HG03135 (cell line): ENCODE measurements at regions not wholly inside any gene's neighbourhood (a gene's known extent, or its start where the extent isn't known, plus 50 kb on each side); places are given as distances from the start of the nearest gene placed in this dataset.
"Not testable (repeated sequence)": the region's sequence is repeated elsewhere in the genome, so short reads cannot be mapped to it uniquely, and the experiment has no call there.

Source experiments
- ATAC-seq: cut with Tn5 transposase; IDR thresholded peaks from one replicate; pipeline ENCODE4 v1.9.1; 2021; ENCODE audit warnings: mild to moderate bottlenecking, moderate library complexity; ENCODE audit not compliant: unreplicated experiment

DNA sequence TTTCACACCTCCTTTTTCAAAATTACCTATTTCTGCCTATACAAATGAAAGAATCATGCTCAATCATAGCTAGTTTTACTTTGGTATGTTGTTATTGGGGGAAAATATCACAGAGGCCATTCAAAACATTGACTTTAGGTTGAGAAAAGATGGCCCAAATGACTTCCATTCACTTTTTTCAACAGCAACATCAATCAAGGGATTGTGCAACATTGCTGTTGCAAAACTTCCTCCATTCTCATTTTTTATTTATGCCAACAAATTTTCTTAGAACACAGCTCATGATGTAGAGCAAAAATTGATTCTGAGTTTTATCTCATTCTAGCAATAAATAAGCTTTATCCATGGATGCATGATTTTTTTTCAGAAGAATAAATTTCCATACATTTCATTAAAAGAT lies 93.6 kb upstream of the RORB start:
- no peak for ATAC-seq

DNA sequence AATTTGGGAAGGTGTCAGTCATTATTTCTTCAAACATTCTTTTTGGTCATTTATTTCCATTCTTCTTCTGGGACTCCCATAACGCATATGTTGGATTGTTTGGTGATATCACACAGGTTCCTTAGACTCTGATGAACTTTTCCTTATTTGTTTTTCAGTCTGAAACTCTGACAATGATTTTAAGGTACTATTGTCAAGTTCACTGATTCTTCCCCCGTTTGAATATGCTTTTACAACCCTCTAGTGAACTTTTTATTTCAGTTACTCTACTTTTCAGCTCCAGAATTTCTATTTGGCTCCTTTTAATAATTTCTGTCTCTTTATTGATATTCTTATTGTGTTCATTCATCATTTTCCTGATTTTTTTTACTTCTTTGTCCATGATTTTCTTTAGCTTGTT lies 92.5 kb upstream of the RORB start:
- ATAC-seq, result no peak

DNA sequence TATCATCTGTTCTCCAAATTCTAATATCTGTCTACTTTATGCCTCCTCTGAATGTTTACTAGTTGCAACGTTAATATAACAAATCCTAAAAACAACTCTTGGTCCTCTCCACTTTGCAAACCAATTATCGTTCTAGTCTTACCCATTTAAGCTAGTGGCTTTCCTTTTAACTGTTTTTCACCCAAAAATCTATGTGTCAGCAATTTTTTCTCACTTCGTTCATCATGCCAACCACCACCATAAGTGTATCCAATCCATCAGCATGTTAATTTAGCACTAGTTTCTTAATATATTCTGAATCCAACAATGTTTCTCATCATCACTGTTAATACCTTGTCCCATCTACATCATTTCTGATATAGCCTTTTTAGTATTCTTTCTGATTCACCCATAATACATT lies 90.0 kb upstream of the RORB start:
- ATAC-seq, result no peak

DNA sequence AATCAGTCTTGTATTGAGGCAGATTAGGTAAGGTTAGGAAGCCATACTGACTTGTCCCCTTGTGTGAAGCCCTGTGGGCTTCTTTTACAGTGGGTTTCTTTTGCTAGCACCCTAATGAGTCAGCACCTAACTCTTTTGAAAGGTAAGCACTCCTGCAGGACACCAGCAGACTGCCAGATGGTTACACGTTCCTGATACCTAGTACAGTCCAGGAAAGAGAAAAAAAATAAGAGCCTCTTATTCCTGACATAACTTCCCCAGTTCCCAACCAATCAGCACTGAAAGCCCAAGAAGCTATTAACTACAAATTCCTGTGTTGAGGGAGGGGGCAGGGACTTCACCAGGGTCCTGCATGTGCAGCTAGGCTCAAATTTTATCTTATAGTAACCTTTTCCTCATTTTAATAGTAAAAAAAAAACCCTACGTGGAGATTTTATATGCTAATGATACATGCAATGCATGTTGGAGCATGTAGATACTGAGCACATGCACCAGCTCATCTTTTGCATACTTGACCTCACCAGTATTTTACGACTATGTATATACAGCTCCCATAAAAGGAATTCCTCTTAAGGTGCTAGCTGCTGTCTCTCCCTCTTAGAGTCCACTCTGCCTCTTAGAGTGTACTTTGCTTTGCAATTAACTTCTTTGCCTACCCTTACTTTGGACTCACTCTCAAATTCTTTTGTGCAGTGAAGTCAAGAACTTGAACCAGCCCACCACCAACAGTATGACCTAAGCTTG lies 84.7 kb upstream of the RORB start:
- no peak for ATAC-seq

DNA sequence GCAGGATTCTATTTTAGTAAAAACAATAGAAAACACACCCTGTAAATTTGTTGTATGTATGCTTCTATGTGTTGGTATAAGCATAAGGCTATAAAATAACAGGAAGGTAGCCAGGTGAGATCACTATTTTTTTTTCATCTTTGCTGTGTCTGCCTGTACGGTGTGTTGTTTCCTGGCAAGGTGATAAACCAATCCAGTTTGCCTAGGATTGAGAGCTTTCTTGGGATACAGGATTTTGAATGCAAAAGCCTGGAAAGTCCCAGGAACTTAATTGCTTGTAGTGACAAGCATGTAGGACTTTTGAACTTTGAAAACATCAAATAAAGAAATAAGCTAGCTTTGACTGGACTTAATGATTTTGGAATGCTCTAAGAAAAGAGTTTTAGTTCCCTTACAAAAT lies 83.3 kb upstream of the RORB start:
- ATAC-seq, result no peak

DNA sequence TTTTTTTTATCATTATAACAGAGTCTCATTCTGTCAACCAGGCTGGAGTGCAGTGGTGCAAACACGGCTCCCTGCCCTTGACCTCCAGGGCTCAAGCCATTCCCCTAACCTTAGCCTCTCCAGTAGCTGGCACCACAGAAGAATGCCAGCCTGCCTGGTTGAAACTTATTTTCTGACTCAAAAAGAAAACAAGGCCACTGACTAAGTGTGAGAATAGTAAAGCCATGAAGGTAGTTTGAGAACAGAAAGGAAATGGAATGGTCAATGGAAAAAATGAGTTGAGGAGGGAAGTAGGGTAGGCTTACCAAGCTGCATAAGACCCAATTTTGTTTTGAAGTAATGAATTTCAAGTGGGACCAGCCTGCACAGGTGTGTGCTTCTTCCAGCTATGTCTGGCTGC lies 82.8 kb upstream of the RORB start:
- no peak for ATAC-seq

DNA sequence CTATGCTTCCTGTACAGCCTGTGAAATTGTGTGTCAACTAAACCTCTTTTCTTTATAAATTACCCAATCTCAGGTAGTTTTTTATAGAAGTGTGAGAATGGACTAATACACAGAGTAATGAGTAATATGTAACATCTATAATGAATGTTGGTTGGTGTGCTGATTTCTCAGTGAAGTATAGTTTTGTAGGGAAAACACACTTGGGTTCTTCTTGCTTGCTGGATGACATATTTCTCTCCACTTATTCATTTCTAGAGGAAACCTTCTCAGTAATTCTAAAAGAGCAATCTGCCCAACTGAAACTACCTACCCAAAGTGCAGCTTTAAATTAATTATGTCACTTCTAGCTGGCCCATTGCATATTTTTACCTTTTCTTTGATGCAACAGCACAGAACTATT lies 81.1 kb upstream of the RORB start:
- no peak for ATAC-seq

DNA sequence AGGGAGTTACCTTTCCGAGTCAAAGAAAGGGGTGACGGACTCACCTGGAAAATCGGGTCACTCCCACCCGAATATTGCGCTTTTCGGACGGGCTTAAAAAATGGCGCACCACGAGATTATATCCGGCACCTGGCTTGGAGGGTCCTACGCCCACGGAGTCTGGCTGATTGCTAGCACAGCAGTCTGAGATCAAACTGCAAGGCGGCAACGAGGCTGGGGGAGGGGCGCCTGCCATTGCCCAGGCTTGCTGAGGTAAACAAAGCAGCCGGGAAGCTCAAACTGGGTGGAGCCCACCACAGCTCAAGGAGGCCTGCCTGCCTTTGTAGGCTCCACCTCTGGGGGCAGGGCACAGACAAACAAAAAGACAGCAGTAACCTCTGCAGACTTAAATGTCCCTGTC lies 72.6 kb upstream of the RORB start:
- not testable (repeated sequence) for ATAC-seq

DNA sequence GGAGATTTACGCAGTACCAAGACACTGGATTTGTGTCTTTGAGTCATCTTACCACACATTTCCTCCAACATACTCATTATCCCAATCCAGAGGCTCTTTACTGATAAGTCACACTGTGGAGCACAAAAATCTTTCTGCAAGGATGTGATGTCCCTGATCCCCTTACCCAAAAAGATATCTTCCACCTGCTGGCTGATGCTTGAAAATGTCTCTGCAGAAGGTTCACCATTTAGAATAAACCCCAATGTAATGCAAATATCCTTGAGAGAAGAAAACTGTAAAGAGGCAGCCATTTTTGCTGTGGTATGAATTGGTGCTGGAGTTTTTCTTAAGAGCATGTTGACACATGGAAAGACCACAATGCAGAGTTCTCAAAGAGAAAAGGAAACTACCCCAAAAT lies 65.7 kb upstream of the RORB start:
- no peak for ATAC-seq

DNA sequence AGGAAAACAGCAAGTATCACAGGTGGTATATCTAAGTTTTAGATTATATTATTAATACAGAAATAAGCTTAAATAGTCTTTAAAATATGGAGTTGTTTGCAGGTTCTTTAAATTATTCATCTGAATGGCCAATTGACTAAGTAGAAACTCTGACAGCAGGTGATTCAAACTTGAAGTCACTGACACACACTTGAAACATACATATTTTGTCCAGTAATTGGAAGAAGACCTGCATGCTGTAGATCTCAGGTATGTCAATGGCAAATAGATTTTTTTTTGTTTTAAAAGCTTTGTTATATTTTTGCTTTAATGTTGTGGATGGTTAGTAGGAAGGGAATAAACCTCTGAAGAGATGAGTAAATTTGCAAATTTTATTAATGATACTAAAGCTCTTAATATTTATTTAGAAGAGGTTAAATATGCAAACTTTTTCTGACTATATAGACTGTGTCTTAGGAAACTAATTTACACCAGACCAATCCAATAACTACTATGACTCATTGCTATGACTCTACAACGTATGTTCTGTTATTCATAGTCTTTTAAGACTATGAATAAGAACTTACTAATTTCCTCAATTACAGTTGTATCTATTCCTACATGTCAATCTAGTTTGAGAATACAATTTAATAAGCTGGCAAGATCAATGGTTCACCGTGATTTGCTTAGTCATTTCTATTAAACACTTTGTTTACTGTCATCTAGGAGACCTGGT lies 53.9 kb upstream of the RORB start:
- ATAC-seq, result no peak

DNA sequence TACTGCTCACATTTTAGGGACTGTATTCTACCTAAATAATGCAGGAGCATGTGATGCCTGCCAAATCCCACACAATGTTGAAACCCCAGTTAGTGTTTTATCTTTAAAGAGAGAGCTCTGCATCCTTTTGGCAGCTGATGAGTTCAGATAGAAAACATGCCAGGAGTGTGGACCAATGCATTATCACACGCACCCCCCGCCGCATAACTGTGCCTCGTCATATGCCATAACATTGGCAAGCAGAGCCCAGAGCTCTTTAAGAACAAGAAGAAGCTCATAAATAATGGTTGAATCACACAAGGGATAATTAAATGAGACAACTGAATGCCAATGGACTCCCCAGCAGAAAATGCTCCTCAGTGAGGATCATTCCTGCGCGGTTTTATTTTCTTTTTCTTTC lies 52.8 kb upstream of the RORB start:
- ATAC-seq, result no peak
